GDM1 (cell line): ENCODE measurements at regions not wholly inside any gene's neighbourhood (a gene's known extent, or its start where the extent isn't known, plus 50 kb on each side); places are given as distances from the start of the nearest gene placed in this dataset.
"Not testable (repeated sequence)": the region's sequence is repeated elsewhere in the genome, so short reads cannot be mapped to it uniquely, and the experiment has no call there.

Experiments used
- DNase-seq: peaks from one replicate; lab custom pipeline; 2025; lab: John Stamatoyannopoulos, UW

DNA sequence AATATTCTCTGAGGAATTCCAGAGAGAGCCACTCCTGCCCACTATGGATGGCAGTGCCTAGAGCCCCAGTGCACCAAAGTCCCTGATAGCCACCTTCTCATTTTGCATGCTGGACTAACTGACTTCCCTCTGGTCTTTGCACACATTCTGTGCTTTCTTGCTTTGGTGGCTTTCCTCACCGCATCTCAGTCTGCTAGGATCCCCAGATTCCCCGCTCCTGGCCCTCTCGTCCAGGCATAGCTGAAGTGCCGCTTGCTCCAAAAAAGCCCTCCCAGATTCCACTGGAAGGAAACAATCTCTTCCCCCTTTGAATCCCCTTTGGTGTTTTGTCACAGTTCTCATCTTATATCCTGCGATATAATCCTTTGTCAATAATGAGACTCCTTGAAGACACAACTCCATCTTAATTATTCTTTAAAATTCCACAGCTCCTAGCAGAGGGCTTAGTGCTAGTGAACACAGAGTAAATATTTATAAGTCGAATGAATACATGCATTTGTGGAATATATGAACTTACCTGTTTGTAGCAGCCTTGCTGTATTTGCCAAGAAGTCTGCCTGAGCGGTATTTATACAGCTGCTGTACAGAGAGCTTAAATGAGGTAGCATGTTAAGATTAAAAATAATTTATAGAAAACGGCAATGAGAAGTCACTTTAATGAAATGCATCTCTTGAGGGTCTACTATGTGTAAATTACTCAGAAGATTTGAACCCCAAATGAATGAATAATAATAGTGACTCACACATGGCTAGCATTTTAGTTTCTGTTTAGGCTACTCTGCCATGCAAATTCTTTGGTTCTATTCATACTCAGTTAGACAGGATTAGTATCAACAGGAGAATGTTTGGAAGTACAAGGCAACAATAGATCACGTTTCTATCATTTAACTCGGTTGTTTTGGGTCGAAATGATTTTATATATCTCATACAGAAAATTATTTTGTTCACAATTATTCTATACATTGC is 421.9 kb upstream of the TENM3 start:
- no peak for DNase-seq

DNA sequence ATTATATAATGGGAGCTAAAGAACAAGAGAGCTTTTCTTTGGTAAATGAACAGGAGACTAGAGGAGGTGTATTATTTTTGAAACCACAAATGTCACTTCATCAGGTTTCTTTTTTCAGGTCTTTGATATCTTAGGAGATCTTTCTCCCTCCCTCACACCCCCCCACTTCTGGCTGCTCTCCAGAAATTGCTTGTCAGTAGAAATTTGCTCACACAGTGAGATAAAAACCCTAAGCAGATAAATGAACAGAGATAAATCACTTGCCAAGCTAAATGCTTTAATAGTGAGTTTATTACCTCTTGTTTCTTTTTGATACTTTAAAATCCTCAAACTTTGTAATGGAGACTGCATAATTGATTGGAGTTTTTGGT is 421.2 kb upstream of the TENM3 start:
- no peak for DNase-seq

DNA sequence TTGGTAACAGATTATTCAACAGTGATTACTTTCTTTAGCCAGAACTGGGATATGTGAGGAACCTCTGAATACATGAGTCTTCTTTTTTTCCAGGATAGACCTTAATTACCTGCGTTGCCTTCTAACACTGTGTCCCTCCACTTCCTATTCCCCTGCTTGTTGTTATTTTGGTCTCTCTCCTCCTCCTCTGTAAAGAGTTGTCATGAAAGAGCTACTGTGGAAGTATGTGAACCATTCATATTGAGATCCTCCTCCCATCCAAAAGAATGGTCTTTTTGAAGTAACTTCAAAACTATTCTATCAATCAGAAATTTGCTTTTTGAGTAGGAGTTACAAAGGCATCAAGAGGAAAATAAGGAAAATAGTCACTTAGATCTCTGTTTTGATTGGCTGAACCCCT is 420.0 kb upstream of the TENM3 start:
- no peak for DNase-seq

DNA sequence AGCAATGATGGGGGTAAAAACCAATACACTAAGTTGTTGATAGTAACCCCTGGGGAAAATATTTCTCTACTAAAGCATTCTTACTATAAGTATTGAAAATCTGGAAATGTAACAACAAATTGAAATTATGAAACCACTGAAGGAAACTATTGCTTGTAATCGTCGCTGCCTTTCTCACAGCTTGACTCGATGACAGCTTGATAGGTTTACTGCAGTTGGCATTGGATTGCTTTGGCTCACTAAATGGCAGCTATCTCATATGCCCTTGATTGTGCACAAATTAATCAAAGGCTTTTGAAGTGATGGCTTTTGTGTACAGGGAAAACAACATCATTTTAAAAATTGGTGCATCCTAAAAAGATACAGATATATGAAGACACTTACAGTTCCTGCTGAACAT is 419.6 kb upstream of the TENM3 start:
- no peak for DNase-seq

DNA sequence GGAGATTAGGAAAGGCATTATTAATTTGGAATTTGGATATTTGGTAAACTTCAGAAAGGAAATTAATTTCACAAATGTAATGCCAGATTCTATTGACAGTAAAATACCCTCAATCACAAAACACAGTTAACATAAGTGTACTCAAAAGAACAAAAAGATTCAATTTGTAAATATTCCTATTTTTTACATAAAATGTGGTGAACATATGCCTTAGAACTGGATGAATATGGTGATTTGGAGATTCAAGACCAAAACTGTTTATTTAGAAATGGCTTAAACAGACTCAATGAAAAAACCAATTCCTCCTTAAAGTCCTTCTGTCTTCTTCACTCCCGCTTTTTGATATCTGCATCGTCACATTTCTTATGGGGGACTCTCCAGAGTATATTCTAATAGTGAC is 417.6 kb upstream of the TENM3 start:
- DNase-seq = no peak

DNA sequence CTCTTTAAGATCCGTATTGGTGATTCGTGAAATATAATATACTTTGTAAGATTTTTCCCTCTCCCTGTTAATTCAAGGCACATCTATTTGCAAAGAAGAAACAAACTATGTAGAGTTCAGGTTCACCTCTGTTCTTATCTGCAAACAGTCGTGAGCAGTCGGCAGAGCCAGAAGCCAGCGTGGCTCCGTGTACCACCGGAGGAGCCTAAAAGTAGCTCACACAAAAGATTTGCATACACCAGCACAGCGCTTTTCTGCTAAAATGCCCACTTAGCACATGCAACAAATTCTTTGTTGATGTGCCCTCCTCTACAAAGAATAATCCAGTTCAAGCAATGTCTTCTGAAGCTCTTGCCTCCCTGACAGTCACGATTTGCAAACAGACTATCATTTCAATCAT is 416.0 kb upstream of the TENM3 start:
- DNase-seq = no peak

DNA sequence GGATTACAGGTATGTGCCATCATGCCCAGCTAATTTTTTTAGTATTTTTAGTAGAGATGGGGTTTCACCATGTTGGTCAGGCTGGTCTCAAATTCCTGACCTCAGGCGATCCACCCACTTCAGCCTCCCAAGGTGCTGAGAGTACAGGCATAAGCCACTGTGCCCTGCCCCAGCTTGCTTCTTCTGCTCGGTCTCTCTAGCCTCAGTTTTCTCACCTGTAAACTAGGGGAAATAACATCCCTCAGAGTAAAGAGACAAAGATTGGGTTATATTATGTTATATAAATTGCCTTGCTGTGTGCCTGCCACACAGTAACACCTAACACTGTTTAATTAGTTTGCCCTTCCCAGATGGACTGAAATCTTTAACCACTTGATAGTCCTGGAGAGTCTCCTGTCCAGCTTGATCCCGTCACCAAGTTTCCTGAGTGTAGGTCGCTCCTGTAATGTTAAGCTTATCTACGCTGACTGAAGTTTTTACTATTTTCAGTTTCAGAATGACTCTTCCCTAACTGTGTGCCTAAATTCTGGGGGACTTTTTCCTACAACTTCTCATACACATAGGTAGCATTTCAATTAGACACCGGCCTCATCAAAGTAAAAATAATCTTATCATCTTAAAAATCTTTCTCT is 412.7 kb upstream of the TENM3 start:
- no peak for DNase-seq

DNA sequence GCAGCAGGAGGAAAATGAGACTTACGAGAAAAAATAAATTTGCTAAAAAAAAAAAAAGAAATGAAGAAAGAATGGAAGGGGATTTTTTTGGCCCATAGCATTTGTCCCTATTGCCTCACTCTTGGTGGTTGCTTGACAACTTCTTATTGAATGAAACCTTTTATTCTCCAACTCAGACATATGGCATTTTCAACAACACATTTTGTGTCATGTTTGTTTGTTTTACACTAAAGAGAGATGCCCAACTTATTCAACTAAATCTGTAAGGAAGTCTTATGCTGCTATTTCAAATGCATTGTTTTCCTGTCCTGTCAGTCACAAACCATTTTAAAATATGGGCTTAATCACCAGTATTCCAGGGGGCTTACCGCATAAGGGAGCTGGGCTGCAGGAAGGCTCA is 409.1 kb upstream of the TENM3 start:
- no peak for DNase-seq

DNA sequence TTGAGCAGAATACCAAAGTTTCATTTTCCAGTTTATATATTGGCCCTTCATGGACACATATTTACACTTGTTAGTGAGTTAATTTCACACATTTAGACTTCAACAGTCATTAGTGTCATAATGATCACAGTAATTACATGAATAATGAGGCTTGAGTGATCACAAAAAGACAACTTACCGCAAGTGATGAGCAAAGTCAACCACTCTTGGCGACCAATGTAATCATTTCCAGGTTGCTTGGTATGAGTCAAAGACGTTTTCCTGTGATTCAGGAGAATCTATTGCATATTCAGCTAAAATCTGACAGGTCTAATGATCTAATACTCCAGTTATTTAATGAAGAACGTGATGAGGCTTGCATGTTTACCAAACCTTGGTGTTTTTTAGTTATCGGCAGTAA is 407.9 kb upstream of the TENM3 start:
- no peak for DNase-seq

DNA sequence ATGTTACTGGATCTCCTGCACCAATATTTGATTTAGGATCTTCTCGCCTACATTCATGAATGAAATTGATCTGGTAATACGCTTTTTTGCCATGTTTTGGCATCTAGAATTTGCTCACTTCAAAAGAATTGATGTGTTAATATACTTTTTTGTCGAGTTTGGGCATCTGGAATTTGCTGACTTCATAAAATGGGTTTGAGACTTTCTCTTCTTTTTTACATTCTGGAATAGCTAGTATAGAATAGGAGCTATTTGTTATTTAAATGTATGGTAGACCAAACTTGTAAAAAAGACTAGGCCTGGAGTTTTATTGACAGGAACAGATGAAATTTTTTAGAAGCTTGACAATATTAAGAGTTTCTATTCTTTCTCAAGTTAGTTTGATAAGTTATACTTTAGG is 404.9 kb upstream of the TENM3 start:
- DNase-seq = no peak

DNA sequence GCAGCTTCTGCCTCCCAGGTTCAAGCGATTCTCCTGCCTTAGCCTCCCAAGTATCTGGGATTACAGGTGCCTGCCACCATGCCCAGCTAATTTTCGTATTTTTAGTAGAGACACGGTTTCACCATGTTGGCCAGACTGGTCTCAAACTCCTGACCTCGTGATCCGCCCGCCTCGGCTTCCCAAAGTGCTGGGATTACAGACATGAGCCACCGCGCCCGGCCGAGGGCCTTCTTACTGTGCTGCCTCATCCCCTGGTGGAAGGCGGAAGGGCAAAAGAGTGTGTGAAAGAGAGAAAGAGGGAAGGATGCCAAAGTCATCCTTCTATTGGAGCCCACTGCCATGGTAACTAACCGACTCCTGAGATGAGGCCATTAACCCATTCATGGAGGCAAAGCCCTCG is 399.4 kb upstream of the TENM3 start:
- DNase-seq = not testable (repeated sequence)

DNA sequence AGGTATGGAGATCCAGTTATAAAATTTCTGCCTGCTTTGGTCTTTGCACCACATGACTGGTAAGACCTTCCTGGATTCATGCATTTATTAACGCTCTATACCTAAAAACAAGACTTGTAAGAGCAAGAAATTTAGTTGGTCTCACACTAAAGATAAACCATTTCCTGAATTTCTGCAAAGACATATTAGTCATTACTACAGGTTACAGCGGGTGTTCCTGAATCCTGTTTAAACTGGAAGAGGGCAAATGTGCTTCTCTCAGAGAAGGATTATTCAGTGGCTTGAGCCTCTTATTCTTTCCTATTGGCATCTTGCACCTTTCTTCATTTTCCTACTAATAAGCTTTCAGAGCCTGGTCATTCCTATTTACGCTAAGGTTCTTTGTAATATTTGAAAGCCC is 397.6 kb upstream of the TENM3 start:
- DNase-seq = no peak

DNA sequence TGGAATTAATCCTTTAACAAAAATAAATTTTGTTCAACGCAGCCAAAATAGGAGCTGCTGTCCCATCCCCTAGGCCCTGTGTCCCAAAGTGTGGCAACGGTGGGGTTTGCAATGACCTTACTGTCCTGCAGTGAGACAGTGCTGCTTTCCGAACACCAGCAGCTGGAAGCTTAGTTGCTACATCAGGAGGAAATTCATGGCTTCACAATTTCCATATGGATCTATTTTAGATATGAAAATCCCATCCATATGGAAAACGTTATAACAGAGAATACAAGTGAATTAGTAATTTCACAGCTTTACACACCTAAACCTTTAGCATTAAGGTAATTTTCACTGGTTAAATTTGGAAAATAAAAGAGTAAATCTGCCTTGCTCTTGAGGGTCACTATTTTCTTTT is 396.3 kb upstream of the TENM3 start:
- no peak for DNase-seq

DNA sequence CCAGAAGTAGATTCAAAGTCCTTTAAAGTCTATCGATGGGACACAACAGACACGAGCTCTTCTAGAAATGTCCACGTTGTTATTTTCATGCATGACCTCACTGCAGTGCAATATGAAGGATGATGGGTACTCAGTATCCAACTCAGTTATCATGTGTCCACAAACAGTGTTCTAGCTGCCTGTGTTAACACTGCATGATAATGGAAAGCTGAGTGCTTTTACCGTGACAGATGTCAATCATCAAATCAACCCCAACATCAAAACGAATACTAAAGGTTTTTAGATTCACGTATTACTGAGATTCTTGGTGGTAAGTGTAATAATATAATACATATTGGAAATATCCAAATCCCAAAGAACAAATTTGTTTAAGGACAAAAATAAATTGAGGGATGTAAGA is 394.8 kb upstream of the TENM3 start:
- no peak for DNase-seq

DNA sequence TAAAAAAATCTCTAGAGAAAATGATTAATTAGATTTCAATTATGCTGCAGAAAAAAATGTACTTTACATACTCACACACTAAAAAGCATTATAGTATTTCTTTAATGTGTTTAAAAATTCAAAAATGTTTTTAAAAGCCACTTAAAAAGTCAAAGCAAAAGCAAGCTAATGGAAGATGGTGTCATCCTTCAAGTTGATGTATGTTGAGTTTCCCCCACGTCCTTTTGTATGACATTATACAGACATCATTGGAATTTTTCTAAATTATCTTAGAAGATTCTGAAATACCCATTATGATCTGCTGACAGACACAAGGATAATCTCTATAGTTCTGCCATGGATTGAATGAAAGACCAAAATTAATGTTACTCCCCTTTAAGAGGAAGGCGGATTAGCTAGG is 393.7 kb upstream of the TENM3 start:
- DNase-seq = no peak

DNA sequence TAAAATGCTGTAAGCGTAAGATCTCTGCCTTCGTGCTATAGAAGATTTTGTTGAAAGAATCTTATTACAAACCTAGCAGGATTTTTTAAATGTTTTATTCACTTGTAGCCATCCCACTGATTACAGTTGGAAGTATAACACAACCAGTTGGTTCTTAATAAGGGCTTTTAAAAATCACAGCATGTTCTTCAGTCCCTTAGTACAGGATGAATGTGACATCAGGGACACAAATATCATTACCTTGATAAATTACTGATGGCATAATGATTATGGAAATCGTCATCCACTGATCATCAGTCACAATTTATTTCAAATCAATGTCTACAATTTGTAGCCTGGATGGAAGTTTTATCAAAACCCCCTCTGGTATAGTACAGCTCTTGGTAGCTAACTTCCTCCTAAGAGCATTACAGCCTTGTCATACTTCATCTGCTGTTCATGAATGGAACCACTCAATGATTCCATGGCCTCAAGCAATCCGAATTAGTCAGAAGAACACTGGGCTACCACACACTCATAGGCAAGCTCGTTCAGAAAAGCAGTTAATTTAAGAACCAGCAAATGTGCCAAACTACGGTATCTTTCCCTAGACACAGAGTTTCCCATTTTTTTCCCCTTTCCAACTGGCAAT is 389.2 kb upstream of the TENM3 start:
- DNase-seq = no peak

DNA sequence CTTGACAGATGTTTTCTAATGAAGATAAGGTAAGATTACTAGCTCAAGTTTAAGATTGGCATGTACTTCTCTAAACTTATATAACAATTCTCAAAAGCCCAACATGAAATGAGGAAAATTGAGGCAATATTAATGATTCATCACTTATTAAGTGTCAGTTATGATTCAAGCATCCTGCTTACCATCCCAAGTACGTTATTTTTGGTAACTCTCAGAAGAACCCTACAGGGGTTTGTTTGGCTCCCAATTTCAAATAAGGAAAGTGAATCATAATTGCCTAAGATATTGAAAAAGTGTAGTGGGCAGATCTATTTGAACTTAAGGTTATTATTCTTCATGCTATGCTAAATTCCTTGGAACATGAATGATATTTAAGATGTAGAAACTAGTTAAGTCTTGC is 387.9 kb upstream of the TENM3 start:
- DNase-seq = no peak

DNA sequence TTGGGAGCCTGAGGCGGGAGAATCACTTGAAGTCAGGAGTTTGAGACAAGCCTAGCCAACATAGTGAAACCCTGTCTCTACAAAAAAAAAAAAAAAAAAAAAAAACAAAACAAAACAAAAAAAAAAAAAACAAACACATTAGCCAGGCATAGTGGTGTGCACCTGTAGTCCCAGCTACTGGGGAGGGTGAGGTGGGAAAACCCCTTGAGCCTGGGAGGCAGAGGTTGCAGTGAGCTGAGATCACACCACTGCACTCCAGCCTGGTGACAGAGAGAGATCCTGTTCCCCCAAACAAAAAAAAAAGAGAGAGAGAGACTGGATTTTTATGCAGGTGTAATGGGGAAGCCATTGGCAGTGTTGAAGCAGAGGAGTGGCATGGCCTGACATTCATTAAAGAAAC is 385.7 kb upstream of the TENM3 start:
- not testable (repeated sequence) for DNase-seq

DNA sequence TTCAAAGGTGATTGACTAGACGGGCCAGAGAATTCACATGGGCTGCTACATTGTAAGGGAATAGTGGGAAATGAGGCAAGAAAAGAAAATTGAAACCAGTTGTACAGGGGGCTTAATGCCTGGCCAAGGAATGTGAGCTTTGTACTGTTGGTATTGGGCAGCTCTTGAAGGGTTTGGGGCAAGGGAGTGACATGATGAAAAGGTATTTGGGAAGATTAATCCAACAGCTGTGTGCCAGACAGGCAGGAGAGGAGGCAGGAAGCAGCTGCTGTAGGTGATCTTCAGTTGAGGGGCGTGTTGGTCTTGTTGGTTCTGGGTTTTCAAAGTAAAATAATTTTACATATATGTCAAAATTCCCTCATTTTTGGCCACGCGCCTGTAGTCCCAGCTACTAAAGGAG is 384.5 kb upstream of the TENM3 start:
- no peak for DNase-seq

DNA sequence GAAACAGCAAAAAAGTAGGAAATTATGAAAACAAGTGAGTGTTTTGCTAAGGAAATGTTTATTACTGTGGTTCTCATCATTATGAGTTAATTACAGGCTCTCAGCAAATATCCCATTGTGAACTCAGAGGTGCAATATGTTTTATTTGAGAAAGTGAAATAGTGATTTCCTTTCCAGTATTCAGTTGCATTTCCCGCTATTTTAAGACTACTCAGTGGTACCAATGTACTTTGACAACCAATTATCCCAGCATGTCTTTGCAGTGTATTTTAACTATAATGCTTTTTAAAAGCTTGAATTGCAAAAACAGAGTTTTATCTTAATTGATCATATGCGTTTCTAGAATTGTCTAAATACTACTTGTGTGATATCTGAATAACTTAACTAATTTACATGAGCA is 383.8 kb upstream of the TENM3 start:
- no peak for DNase-seq

DNA sequence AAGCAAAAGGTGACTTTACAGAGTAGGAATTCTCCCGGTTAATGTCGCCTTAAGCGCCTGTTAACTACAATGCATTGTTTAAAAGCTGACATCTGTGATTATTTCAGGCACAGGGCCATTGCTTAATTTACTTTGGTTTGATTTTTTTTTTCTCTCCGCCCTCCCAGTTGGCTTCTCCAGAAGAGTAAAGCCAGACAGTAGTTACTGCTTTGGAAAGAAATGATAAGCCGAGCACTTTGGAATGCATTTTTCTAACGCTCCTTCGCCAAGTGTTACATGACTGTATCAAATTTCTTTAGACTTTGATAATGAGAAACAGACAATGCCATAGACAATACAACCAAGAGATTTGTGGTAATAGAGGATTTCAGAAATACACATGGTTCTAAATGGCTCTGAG is 383.0 kb upstream of the TENM3 start:
- DNase-seq = no peak

DNA sequence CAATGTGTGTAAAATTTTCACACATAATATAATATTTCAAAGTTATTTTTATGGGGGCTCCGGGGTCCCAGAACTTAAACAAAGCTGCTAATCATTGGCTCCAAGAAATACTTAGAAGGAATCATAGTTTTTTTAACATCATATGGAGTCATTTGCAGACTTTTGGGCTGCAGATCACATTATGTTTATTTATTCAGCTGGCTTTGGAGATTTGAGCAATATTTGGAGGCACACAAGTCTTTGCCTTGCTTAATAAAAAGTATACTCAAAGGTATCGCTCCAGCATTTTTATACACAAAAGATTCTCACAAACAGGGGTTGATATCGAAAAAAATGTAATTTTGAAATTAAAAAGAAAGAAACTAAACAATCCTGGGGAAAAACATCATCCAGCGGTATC is 382.5 kb upstream of the TENM3 start:
- no peak for DNase-seq

DNA sequence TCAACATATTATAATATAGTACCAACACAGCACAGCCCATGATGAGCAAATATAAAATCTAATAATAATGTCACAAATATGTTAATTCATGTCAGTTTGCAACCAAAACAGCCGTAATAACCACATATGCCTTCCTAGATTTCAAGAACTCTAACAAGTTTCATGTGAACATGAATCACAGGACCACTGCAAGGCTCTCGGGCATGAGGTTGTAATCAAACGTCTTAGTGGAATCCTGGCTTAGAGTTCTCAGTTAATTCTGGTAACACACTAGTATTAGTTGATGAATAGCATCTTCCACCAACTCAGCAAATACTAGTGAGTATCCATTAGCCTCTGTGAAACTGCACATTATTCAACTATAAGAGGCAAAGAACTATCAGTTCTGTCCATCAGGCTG is 379.3 kb upstream of the TENM3 start:
- DNase-seq = no peak
